ENCODE measurements at regions not wholly inside any gene's neighbourhood (a gene's known extent, or its start where the extent isn't known, plus 50 kb on each side); places are given as distances from the start of the nearest gene placed in this dataset.

DNA sequence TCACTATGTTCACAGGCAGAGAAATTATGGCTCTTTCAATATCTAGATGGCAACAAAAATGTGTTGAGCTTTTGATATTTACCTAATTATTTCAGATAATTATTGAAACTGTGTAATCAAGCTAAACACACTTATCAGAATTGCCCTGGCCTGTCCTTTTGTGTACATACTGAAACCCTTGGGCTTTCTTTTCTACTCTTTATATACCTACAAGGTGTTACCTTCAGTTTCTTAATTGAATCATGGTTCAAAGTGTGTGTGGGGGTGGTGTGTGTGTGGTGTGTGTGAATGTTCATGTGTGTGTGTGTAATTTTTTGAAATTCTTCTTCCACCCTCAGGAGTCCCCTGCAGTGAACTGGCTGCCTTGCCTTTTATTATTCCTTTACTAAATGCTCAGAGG, 506.8 kb upstream of the SOX9 start:
- Mint-ChIP-seq H3K36me3 (peaks cover 21% of the 10 kb centered on the region), H3K27me3 (ENCODE audit: low read depth) (0 out of 2 replicates have a peak, but pooled peaks cover 4% of the 10 kb centered on the region), H3K9me3 (peaks cover 30% of the 10 kb centered on the region), H3K27ac (no peak overlapping the region), H3K4me3 (no peak overlapping the region), H3K4me1 (no peaks in the 10 kb centered on the region)
- CTCF ChIA-PET = no interaction called here
- ATAC-seq = no peak
- POLR2A ChIA-PET = no interaction called here
- TF ChIP-seq ZNF263 (CRISPR knock-in tag; IDR thresholded peaks at IDR 0.05; ENCODE audit: low read depth) = no peak
- TF ChIP-seq, protein P1, sequence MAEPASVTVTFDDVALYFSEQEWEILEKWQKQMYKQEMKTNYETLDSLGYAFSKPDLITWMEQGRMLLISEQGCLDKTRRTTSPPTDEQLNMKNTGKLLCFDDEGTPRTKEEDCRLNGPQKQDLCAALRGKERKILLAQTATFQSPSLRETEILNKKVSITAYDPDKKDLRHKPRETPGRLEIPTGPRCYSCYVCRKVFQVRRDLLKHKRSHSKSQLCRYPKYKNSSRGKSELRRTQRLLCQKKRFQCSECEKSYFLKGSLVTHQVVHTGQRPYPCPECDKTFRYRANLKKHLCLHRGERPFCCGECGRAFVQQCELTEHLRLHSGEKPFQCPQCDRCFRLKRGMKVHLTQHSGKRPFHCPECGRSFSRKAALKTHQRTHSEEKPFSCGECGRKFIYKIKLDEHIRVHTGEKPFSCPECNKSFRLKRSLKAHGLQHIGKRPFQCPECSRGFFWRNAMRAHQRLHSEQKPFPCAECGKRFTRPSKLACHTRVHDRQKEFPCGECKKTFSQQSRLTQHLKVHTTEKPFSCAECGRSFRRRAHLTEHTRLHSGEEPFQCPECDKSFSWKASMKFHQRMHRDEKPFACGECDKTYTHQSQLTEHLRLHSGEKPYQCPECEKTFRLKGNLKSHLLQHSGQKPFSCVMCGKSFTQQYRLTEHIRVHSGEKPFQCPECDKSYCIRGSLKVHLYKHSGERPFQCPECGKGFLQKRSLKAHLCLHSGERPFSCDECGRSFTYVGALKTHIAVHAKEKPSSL (CRISPR knock-in tag; conservative IDR thresholded peaks at IDR 0.05) = no peak
- TF ChIP-seq MYBL2 (CRISPR knock-in tag; IDR thresholded peaks at IDR 0.05) = no peak
- TF ChIP-seq FOXJ3 (CRISPR knock-in tag; IDR thresholded peaks at IDR 0.05; ENCODE audit: borderline replicate concordance) = no peak
- TF ChIP-seq, protein P2, sequence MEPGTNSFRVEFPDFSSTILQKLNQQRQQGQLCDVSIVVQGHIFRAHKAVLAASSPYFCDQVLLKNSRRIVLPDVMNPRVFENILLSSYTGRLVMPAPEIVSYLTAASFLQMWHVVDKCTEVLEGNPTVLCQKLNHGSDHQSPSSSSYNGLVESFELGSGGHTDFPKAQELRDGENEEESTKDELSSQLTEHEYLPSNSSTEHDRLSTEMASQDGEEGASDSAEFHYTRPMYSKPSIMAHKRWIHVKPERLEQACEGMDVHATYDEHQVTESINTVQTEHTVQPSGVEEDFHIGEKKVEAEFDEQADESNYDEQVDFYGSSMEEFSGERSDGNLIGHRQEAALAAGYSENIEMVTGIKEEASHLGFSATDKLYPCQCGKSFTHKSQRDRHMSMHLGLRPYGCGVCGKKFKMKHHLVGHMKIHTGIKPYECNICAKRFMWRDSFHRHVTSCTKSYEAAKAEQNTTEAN (CRISPR knock-in tag; IDR thresholded peaks at IDR 0.05) = no peak
- TF ChIP-seq, protein P3, sequence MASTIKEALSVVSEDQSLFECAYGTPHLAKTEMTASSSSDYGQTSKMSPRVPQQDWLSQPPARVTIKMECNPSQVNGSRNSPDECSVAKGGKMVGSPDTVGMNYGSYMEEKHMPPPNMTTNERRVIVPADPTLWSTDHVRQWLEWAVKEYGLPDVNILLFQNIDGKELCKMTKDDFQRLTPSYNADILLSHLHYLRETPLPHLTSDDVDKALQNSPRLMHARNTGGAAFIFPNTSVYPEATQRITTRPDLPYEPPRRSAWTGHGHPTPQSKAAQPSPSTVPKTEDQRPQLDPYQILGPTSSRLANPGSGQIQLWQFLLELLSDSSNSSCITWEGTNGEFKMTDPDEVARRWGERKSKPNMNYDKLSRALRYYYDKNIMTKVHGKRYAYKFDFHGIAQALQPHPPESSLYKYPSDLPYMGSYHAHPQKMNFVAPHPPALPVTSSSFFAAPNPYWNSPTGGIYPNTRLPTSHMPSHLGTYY (CRISPR knock-in tag; IDR thresholded peaks at IDR 0.05) = no peak
- TF ChIP-seq IRF2 (CRISPR knock-in tag; IDR thresholded peaks at IDR 0.05; ENCODE audit: borderline replicate concordance, low read depth) = no peak
- TF ChIP-seq RELA (CRISPR knock-in tag; IDR thresholded peaks at IDR 0.05; ENCODE audit: borderline replicate concordance) = no peak
- TF ChIP-seq OVOL2 (CRISPR knock-in tag; IDR thresholded peaks at IDR 0.05; ENCODE audit: borderline replicate concordance) = no peak
- TF ChIP-seq, protein P4, sequence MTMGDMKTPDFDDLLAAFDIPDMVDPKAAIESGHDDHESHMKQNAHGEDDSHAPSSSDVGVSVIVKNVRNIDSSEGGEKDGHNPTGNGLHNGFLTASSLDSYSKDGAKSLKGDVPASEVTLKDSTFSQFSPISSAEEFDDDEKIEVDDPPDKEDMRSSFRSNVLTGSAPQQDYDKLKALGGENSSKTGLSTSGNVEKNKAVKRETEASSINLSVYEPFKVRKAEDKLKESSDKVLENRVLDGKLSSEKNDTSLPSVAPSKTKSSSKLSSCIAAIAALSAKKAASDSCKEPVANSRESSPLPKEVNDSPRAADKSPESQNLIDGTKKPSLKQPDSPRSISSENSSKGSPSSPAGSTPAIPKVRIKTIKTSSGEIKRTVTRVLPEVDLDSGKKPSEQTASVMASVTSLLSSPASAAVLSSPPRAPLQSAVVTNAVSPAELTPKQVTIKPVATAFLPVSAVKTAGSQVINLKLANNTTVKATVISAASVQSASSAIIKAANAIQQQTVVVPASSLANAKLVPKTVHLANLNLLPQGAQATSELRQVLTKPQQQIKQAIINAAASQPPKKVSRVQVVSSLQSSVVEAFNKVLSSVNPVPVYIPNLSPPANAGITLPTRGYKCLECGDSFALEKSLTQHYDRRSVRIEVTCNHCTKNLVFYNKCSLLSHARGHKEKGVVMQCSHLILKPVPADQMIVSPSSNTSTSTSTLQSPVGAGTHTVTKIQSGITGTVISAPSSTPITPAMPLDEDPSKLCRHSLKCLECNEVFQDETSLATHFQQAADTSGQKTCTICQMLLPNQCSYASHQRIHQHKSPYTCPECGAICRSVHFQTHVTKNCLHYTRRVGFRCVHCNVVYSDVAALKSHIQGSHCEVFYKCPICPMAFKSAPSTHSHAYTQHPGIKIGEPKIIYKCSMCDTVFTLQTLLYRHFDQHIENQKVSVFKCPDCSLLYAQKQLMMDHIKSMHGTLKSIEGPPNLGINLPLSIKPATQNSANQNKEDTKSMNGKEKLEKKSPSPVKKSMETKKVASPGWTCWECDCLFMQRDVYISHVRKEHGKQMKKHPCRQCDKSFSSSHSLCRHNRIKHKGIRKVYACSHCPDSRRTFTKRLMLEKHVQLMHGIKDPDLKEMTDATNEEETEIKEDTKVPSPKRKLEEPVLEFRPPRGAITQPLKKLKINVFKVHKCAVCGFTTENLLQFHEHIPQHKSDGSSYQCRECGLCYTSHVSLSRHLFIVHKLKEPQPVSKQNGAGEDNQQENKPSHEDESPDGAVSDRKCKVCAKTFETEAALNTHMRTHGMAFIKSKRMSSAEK (CRISPR knock-in tag; IDR thresholded peaks at IDR 0.05; ENCODE audit: borderline replicate concordance) = no peak
- no peak for TF ChIP-seq ATF1 (CRISPR knock-in tag; IDR thresholded peaks at IDR 0.05)
- no peak for TF ChIP-seq ZBTB21 (CRISPR knock-in tag; IDR thresholded peaks at IDR 0.05; ENCODE audit: borderline replicate concordance)
- TF ChIP-seq, protein P5, sequence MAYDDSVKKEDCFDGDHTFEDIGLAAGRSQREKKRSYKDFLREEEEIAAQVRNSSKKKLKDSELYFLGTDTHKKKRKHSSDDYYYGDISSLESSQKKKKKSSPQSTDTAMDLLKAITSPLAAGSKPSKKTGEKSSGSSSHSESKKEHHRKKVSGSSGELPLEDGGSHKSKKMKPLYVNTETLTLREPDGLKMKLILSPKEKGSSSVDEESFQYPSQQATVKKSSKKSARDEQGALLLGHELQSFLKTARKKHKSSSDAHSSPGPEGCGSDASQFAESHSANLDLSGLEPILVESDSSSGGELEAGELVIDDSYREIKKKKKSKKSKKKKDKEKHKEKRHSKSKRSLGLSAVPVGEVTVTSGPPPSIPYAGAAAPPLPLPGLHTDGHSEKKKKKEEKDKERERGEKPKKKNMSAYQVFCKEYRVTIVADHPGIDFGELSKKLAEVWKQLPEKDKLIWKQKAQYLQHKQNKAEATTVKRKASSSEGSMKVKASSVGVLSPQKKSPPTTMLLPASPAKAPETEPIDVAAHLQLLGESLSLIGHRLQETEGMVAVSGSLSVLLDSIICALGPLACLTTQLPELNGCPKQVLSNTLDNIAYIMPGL (CRISPR knock-in tag; IDR thresholded peaks at IDR 0.05) = no peak
- TF ChIP-seq ZNF121 (CRISPR knock-in tag; IDR thresholded peaks at IDR 0.05) = no peak
- TF ChIP-seq ZNF671 (CRISPR knock-in tag; IDR thresholded peaks at IDR 0.05) = no peak
- TF ChIP-seq, protein P6, sequence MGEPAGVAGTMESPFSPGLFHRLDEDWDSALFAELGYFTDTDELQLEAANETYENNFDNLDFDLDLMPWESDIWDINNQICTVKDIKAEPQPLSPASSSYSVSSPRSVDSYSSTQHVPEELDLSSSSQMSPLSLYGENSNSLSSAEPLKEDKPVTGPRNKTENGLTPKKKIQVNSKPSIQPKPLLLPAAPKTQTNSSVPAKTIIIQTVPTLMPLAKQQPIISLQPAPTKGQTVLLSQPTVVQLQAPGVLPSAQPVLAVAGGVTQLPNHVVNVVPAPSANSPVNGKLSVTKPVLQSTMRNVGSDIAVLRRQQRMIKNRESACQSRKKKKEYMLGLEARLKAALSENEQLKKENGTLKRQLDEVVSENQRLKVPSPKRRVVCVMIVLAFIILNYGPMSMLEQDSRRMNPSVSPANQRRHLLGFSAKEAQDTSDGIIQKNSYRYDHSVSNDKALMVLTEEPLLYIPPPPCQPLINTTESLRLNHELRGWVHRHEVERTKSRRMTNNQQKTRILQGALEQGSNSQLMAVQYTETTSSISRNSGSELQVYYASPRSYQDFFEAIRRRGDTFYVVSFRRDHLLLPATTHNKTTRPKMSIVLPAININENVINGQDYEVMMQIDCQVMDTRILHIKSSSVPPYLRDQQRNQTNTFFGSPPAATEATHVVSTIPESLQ (CRISPR knock-in tag; IDR thresholded peaks at IDR 0.05) = no peak
- TF ChIP-seq, protein P7, sequence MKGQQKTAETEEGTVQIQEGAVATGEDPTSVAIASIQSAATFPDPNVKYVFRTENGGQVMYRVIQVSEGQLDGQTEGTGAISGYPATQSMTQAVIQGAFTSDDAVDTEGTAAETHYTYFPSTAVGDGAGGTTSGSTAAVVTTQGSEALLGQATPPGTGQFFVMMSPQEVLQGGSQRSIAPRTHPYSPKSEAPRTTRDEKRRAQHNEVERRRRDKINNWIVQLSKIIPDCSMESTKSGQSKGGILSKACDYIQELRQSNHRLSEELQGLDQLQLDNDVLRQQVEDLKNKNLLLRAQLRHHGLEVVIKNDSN (CRISPR knock-in tag; IDR thresholded peaks at IDR 0.05) = no peak
- no peak for TF ChIP-seq EMX1 (CRISPR knock-in tag; IDR thresholded peaks at IDR 0.05)
- TF ChIP-seq, protein P8, sequence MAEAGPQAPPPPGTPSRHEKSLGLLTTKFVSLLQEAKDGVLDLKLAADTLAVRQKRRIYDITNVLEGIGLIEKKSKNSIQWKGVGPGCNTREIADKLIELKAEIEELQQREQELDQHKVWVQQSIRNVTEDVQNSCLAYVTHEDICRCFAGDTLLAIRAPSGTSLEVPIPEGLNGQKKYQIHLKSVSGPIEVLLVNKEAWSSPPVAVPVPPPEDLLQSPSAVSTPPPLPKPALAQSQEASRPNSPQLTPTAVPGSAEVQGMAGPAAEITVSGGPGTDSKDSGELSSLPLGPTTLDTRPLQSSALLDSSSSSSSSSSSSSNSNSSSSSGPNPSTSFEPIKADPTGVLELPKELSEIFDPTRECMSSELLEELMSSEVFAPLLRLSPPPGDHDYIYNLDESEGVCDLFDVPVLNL (CRISPR knock-in tag; IDR thresholded peaks at IDR 0.05; ENCODE audit: borderline replicate concordance, low read depth) = no peak
- TF ChIP-seq, protein P9, sequence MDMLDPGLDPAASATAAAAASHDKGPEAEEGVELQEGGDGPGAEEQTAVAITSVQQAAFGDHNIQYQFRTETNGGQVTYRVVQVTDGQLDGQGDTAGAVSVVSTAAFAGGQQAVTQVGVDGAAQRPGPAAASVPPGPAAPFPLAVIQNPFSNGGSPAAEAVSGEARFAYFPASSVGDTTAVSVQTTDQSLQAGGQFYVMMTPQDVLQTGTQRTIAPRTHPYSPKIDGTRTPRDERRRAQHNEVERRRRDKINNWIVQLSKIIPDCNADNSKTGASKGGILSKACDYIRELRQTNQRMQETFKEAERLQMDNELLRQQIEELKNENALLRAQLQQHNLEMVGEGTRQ (CRISPR knock-in tag; IDR thresholded peaks at IDR 0.05) = no peak
- DNase-seq (ENCODE audit: low spot score) = no peak
